Neutrophil (primary cell): ENCODE measurements at regions not wholly inside any gene's neighbourhood (a gene's known extent, or its start where the extent isn't known, plus 50 kb on each side); places are given as distances from the start of the nearest gene placed in this dataset.

Source experiments
- H3K27ac ChIP-seq: fragments of 200-600 bp; sonication (generic); 2 replicates; pipeline ENCODE4 v1.5.1; 2016; ENCODE audit warnings: mild to moderate bottlenecking, moderate library complexity
- H3K27me3 ChIP-seq: fragments of 200-600 bp; sonication (generic); 2 replicates; pipeline ENCODE4 v1.6.0; 2016; ENCODE audit warnings: mild to moderate bottlenecking
- H3K36me3 ChIP-seq: fragments of 200-600 bp; sonication (generic); 2 replicates; pipeline ENCODE4 v1.5.1; 2017
- H3K4me1 ChIP-seq, 2 experiments: fragments of 200-600 bp in 1 of 2; sonication (generic) in 1 of 2; 1 replicate in 1 of 2; 2 replicates in 1 of 2; pipeline versions ENCODE4 v1.5.1 to v1.6.1; 2013 to 2016; ENCODE audit warnings: low read depth in 1 of 2, low read length in 1 of 2, mild to moderate bottlenecking in 1 of 2, moderate library complexity in 1 of 2; ENCODE audit not compliant: control insufficient read depth in 1 of 2, insufficient read depth in 1 of 2
- H3K4me3 ChIP-seq, 2 experiments: fragments of 200-600 bp in 1 of 2; sonication (generic) in 1 of 2; 1 replicate in 1 of 2; 2 replicates in 1 of 2; pipeline ENCODE4 v1.5.1; 2013 to 2016; ENCODE audit warnings: low read depth in 1 of 2, low read length in 1 of 2, mild to moderate bottlenecking in 1 of 2, moderate library complexity in 1 of 2
- H3K9me3 ChIP-seq: fragments of 200-600 bp; sonication (generic); 2 replicates; pipeline ENCODE4 v1.5.1; 2016
- TF ChIP-seq, protein P1 (sequence below): fragments of 200-600 bp; sonication (generic); IDR thresholded peaks from 2 replicates; pipeline ENCODE4 v1.5.1; 2016; ENCODE audit warnings: antibody characterized with exemption

- no peaks in the 10 kb centered on the region for H3K9me3 ChIP-seq
- H3K27ac ChIP-seq, result no peak overlapping the region
- H3K4me3 ChIP-seq, result no peak overlapping the region
- no peaks in the 10 kb centered on the region for H3K27me3 ChIP-seq
- TF ChIP-seq, protein P1, sequence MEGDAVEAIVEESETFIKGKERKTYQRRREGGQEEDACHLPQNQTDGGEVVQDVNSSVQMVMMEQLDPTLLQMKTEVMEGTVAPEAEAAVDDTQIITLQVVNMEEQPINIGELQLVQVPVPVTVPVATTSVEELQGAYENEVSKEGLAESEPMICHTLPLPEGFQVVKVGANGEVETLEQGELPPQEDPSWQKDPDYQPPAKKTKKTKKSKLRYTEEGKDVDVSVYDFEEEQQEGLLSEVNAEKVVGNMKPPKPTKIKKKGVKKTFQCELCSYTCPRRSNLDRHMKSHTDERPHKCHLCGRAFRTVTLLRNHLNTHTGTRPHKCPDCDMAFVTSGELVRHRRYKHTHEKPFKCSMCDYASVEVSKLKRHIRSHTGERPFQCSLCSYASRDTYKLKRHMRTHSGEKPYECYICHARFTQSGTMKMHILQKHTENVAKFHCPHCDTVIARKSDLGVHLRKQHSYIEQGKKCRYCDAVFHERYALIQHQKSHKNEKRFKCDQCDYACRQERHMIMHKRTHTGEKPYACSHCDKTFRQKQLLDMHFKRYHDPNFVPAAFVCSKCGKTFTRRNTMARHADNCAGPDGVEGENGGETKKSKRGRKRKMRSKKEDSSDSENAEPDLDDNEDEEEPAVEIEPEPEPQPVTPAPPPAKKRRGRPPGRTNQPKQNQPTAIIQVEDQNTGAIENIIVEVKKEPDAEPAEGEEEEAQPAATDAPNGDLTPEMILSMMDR, result no peak
- no peaks in the 10 kb centered on the region for H3K36me3 ChIP-seq
- no peaks in the 10 kb centered on the region for H3K4me1 ChIP-seq
Measured at GRCh38 chr12:97275256-97275655, 187.3 kb upstream of the RMST start.

DNA sequence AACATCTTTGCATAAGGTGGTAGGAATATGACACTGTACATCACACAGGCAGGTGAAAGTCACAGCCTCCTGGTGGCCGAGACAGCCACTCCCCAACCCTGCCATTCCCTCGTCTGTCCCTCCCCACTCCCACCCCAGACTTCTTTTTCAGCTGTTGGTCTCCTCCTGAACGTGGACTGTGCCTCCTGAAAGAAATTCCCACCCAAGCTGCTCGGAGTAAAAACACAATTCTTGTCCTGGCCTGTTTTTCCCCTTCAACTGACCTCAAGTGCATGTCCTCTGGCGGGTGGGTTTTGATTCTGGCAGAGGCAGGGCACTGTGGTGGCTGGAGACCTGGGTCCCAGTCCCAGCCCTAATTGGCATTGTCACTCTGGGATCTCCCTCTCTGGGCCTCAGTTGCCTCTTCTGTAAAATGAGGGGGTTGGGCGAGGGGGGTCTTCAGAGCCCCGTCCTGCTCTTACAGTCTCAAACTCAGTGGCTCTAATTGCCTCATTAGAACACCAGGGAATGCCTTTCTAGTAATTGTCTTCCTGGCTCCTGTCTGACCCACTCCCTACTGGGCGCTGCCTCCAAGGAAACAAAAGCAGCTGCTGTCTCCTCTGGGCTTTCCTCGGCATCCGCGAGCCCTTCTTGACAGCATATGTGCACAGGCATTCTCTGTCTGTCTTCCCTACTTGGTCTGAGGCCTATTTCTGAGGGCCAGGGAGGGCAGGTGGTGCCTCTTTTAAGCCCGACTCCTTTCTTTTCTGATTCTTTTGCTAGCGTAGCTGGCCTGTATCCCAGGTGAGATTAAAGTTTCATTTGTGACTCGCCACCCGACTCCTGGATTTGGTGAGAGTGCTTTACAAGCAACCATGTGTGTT lies 186.6 kb upstream of the RMST start:
- H3K36me3 ChIP-seq, result no peaks in the 10 kb centered on the region
- no peak overlapping the region for H3K4me3 ChIP-seq
- TF ChIP-seq, protein P1, result no peak
- H3K9me3 ChIP-seq, result no peaks in the 10 kb centered on the region
- H3K27me3 ChIP-seq, result no peaks in the 10 kb centered on the region
- no peaks in the 10 kb centered on the region for H3K4me1 ChIP-seq
- H3K27ac ChIP-seq, result no peak overlapping the region

DNA sequence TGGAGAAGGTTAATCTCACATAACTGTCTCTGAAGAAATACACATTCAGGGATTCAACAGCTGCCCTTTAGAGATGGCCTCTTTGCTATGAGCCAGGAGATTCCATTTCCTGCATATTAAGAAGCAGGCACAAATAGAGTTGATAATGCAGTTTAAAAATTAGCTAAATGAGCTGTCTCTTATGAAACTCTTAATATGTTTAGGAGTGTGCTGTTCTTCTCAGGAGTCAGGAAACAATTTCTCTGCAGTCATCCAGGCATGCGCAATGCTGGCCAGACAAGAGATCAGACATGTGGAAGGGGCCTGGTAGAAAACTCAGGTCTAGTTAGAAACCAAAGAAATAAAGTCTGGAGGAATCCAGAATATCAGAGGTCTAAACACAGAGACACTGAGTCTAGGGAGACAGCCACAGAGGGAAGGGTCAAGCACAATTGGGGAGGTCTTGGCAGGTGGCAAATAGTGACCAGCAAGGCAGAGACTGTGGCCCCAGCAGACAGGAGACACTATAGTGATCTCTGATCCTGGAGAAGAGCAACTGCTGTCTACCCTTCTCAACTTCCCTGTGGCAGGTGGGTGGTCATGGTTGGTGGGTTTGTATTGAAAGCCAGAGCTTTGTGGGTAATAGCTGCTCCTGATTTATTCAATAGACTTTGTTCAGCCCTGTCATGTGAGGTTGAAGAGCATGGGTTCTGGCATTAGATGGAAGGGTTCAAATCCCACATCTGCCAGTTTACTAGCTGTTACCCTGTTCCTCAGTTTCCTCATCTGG lies 185.8 kb upstream of the RMST start:
- Histone ChIP-seq H3K27ac (no peak overlapping the region), H3K36me3 (no peaks in the 10 kb centered on the region), H3K4me3 (no peak overlapping the region), H3K4me1 (no peaks in the 10 kb centered on the region), H3K27me3 (no peaks in the 10 kb centered on the region), H3K9me3 (no peaks in the 10 kb centered on the region)
- TF ChIP-seq, protein P1, result no peak

DNA sequence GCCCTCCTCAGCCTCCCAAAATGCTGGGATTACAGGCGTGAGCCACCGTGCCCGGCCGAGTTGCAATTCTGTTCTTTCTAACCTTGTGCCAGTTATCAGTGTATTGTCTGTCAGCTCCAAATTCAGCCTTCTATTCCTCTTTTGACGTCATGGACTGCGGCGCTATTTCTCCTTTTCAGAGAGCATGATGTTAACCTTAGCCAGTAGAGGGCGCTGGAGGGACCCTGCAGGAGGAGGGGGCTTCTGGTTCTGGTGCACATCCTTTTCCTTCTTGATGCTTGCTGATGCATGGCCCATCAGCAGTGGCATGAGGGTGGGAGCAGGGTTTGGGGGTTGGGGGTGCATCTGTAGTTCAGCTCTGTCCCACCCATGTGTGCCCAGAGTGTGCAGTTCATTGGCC lies 179.3 kb upstream of the RMST start:
- Histone ChIP-seq H3K4me1 (no peaks in the 10 kb centered on the region), H3K27me3 (no peaks in the 10 kb centered on the region), H3K27ac (no peak overlapping the region), H3K4me3 (no peak overlapping the region), H3K9me3 (no peaks in the 10 kb centered on the region), H3K36me3 (no peaks in the 10 kb centered on the region)
- TF ChIP-seq, protein P1, result no peak

GRCh38 chr12:97288531-97288930 lies 174.1 kb upstream of the RMST start:
- no peak overlapping the region for H3K4me3 ChIP-seq
- TF ChIP-seq, protein P1, result no peak
- no peaks in the 10 kb centered on the region for H3K9me3 ChIP-seq
- H3K27me3 ChIP-seq, result no peaks in the 10 kb centered on the region
- no peaks in the 10 kb centered on the region for H3K4me1 ChIP-seq
- H3K36me3 ChIP-seq, result no peaks in the 10 kb centered on the region
- no peak overlapping the region for H3K27ac ChIP-seq
